ENCODE measurements at regions not wholly inside any gene's neighbourhood (a gene's known extent, or its start where the extent isn't known, plus 50 kb on each side); places are given as distances from the start of the nearest gene placed in this dataset.

DNA sequence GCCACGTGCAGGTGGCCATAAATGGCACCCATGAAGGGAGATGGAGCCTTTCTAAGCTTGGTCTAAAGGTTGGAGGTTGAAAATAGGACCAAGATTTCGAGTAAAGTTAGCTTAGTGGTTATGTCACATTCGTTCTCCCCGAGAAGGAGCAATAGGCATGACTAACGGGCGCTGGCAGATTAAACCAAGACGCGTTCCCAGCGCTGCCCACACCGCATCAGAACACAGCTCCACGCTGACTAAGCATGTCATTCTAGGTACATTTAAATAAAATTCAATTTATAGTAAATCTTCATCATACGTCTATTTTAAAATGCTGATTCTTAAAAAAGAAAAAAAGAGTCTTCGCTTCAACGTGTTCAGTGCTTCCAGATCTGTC lies 95.0 kb upstream of the IRS2 start:
- no peaks in the 10 kb centered on the region for H3K23me2 ChIP-seq (ENCODE audit: insufficient read length, low read depth, low read length, poor library complexity, severe bottlenecking)
- no peak overlapping the region for H4K91ac ChIP-seq (ENCODE audit: insufficient read length, low read depth, low read length)
- WGBS (ENCODE audit: extremely low coverage, insufficient read length, low lambda C conversion rate) = no CpG with 5 or more reads among the region's 14 CpGs
- no peak overlapping the region for H2BK12ac ChIP-seq (ENCODE audit: insufficient read length, low read depth, low read length)
- no peaks in the 10 kb centered on the region for H3K4me1 ChIP-seq (ENCODE audit: insufficient read depth, low read length)
- no peak for DNase-seq
- H3K79me2 ChIP-seq (ENCODE audit: insufficient read depth, low read length) = no peaks in the 10 kb centered on the region
- Mint-ChIP-seq H3K27me3 (ENCODE audit: low read depth) (peaks cover 4% of the 10 kb centered on the region; the same call in 1 of the 2 replicates), H3K4me1 (no peaks in the 10 kb centered on the region), H3K27ac (no peak overlapping the region), H3K9me3 (no peaks in the 10 kb centered on the region), H3K36me3 (ENCODE audit: insufficient read depth in 1 of 3, low read depth in 3 of 3) (no peaks in the 10 kb centered on the region), H3K4me3 (no peak overlapping the region)
- H2BK5ac ChIP-seq (ENCODE audit: insufficient read length, low read length) = no peak overlapping the region
- H3T11ph ChIP-seq (ENCODE audit: low read length) = no peak overlapping the region
- H2BK120ac ChIP-seq (ENCODE audit: low read depth, low read length, poor library complexity, severe bottlenecking) = no peak overlapping the region
- H2BK15ac ChIP-seq (ENCODE audit: low read depth, low read length) = no peak overlapping the region
- no peaks in the 10 kb centered on the region for H3K27me3 ChIP-seq (ENCODE audit: insufficient read depth, low read length)
- no peak overlapping the region for H4K5ac ChIP-seq (ENCODE audit: insufficient read length, low read depth, low read length)
- H3K4ac ChIP-seq (ENCODE audit: low read depth, low read length) = no peak overlapping the region
- H2AK5ac ChIP-seq (ENCODE audit: insufficient read length, low read length) = no peak overlapping the region
- no peak overlapping the region for H2BK20ac ChIP-seq (ENCODE audit: low read depth, low read length, poor library complexity, severe bottlenecking)
- no peak overlapping the region for H3K18ac ChIP-seq (ENCODE audit: insufficient read length, low read depth, low read length)
- H3K14ac ChIP-seq (ENCODE audit: insufficient read depth, low read length) = no peak overlapping the region
- TF ChIP-seq, protein P1, sequence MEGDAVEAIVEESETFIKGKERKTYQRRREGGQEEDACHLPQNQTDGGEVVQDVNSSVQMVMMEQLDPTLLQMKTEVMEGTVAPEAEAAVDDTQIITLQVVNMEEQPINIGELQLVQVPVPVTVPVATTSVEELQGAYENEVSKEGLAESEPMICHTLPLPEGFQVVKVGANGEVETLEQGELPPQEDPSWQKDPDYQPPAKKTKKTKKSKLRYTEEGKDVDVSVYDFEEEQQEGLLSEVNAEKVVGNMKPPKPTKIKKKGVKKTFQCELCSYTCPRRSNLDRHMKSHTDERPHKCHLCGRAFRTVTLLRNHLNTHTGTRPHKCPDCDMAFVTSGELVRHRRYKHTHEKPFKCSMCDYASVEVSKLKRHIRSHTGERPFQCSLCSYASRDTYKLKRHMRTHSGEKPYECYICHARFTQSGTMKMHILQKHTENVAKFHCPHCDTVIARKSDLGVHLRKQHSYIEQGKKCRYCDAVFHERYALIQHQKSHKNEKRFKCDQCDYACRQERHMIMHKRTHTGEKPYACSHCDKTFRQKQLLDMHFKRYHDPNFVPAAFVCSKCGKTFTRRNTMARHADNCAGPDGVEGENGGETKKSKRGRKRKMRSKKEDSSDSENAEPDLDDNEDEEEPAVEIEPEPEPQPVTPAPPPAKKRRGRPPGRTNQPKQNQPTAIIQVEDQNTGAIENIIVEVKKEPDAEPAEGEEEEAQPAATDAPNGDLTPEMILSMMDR (conservative IDR thresholded peaks at IDR 0.05) = no peak
- no peak overlapping the region for H3K23ac ChIP-seq (ENCODE audit: insufficient read length, low read depth, low read length)
- H3K9me3 ChIP-seq (ENCODE audit: control insufficient read depth, low read depth, low read length) = no peaks in the 10 kb centered on the region
- no peak overlapping the region for H3K4me2 ChIP-seq (ENCODE audit: insufficient read depth, insufficient read length, low read length)
- H3K9ac ChIP-seq (ENCODE audit: extremely low read depth, insufficient read length, low read length) = no peak overlapping the region
- no peak overlapping the region for H3K27ac ChIP-seq (ENCODE audit: insufficient read length, low read depth, low read length)
- H4K20me1 ChIP-seq (ENCODE audit: control insufficient read depth, insufficient read depth, insufficient read length) = no peaks in the 10 kb centered on the region
- no peak overlapping the region for H4K8ac ChIP-seq (replicated peaks; ENCODE audit: insufficient read length, low read depth, low read length)
- H2AFZ ChIP-seq (ENCODE audit: low read length) = no peak overlapping the region
- H3K56ac ChIP-seq (ENCODE audit: insufficient read length, low read depth, low read length) = no peak overlapping the region
- no peaks in the 10 kb centered on the region for H3K79me1 ChIP-seq (ENCODE audit: insufficient read depth, low read depth, low read length, poor library complexity, severe bottlenecking)
